CD8-positive, alpha-beta memory T cell (primary cell): ENCODE measurements at regions not wholly inside any gene's neighbourhood (a gene's known extent, or its start where the extent isn't known, plus 50 kb on each side); places are given as distances from the start of the nearest gene placed in this dataset.

Experiments used
- CTCF ChIA-PET: fragments of 350-600 bp; sonication (Branson Sonifier 250); formaldehyde crosslinking; loops from one replicate; lab custom pipeline; 2021; ENCODE audit warnings: antibody characterized with exemption; lab: Charles Lee
- POLR2A ChIA-PET: fragments of 350-600 bp; sonication (Branson Sonifier 250); formaldehyde crosslinking; loops from one replicate; lab custom pipeline; 2021; ENCODE audit warnings: antibody characterized with exemption; lab: Charles Lee
- DNase-seq, 5 donors: peaks; one replicate each; pipeline versions ENCODE4 v3.0.0 to v3.0.0-alpha.2; 2020 to 2022; ENCODE audit warnings: mixed read lengths in 1 of 5
- H3K27ac ChIP-seq: one replicate; pipeline ENCODE4 v1.7.0; 2013; ENCODE audit warnings: low read depth, mild to moderate bottlenecking, low read length, moderate library complexity
- H3K27me3 ChIP-seq: 2 replicates; pipeline ENCODE4 v1.7.0; 2013; ENCODE audit warnings: low read length, mild to moderate bottlenecking; ENCODE audit not compliant: insufficient read depth, poor library complexity, severe bottlenecking
- H3K36me3 ChIP-seq: 2 replicates; pipeline ENCODE4 v1.7.0; 2013; ENCODE audit warnings: mild to moderate bottlenecking, low read length, moderate library complexity; ENCODE audit not compliant: insufficient read depth
- H3K4me1 ChIP-seq: 2 replicates; pipeline ENCODE4 v1.7.0; 2013; ENCODE audit warnings: mild to moderate bottlenecking, low read length, moderate library complexity; ENCODE audit not compliant: insufficient read depth
- H3K4me3 ChIP-seq: 2 replicates; pipeline ENCODE4 v1.7.0; 2013; ENCODE audit warnings: mild to moderate bottlenecking, low read length
- H3K9me3 ChIP-seq: 2 replicates; pipeline ENCODE4 v1.7.0; 2013; ENCODE audit warnings: mild to moderate bottlenecking, low read length
- H3K27ac Mint-ChIP-seq, 8 donors: one replicate each; pipeline ENCODE4 v1.8.0; 2020 to 2021; ENCODE audit warnings: mixed read lengths in 8 of 8, mild to moderate bottlenecking in 6 of 8, inconsistent platforms in 3 of 8, moderate library complexity in 3 of 8
- H3K27me3 Mint-ChIP-seq, 2 donors: one replicate each; pipeline ENCODE4 v1.8.0; 2020 to 2021; ENCODE audit warnings: mixed read lengths in 2 of 2, mild to moderate bottlenecking in 1 of 2, moderate library complexity in 1 of 2
- H3K36me3 Mint-ChIP-seq, 3 donors: one replicate each; pipeline ENCODE4 v1.8.0; 2020 to 2021; ENCODE audit warnings: mixed read lengths in 3 of 3, inconsistent platforms in 1 of 3, mild to moderate bottlenecking in 1 of 3
- H3K4me1 Mint-ChIP-seq, 3 donors: one replicate each; pipeline ENCODE4 v1.8.0; 2020 to 2021; ENCODE audit warnings: mixed read lengths in 3 of 3, inconsistent platforms in 1 of 3, mild to moderate bottlenecking in 1 of 3
- H3K4me3 Mint-ChIP-seq, 7 donors: one replicate each; pipeline ENCODE4 v1.8.0; 2020 to 2021; ENCODE audit warnings: mixed read lengths in 7 of 7, mild to moderate bottlenecking in 6 of 7, moderate library complexity in 4 of 7, inconsistent platforms in 2 of 7
- H3K9me3 Mint-ChIP-seq, 5 donors: one replicate each; pipeline ENCODE4 v1.8.0; 2020 to 2022; ENCODE audit warnings: mixed read lengths in 5 of 5, mild to moderate bottlenecking in 3 of 5, moderate library complexity in 2 of 5, inconsistent platforms in 1 of 5

DNA sequence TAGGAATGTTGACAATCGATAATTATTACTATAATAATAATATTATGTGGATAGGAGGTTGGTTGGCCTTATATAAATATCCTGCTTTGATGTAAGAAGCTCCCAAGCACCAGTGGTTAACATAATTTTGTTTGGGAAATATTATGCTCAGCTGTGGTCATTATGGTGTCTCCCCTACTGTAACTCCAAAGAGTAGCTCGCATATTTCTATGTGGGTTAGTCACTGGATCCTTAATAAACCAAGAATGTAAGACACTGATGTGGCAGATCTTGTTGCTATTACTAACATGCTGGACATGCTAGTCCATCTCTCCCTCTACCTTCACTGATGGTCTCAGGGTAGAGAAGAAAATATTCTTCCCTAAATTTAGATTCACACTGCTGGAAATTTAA is 79.2 kb upstream of the RALGPS2 start:
- H3K36me3 ChIP-seq: no peaks in the 10 kb centered on the region
- Mint-ChIP-seq H3K4me1 (no peaks in the 10 kb centered on the region), H3K27me3 (peaks cover 6 to 17% of the 10 kb centered on the region in 2 donors), H3K36me3 (no peaks in the 10 kb centered on the region), H3K9me3 (peaks cover 0 to 8% (median 0%) of the 10 kb centered on the region in 5 donors), H3K4me3 (no peak overlapping the region), H3K27ac (no peak overlapping the region)
- ChIA-PET POLR2A (no interaction called here), CTCF (no interaction called here)
- H3K27ac ChIP-seq: no peak overlapping the region
- no peak overlapping the region for H3K4me3 ChIP-seq
- no peaks in the 10 kb centered on the region for H3K4me1 ChIP-seq
- no peaks in the 10 kb centered on the region for H3K9me3 ChIP-seq
- no peak for DNase-seq
- no peaks in the 10 kb centered on the region for H3K27me3 ChIP-seq

DNA sequence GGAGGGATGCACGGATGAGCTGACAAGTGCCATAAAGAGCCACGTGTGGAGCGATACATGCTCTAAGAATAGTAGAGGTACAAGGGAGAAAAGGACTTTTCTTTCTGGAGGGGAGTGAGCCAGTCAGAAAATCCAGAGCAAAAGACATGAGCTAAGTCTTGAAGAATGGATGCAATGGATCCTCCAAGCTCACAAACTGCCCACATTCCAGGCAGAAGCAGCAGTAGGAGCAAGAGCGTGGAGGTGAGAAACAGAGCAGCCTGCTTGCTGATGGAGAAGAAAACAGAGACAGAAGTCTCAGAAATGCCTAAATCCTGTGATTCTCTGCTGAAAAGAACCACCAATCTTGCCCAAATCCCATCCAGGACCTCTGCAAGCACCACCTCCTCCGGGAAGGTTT is 78.2 kb upstream of the RALGPS2 start:
- Histone ChIP-seq H3K4me1 (no peaks in the 10 kb centered on the region), H3K36me3 (no peaks in the 10 kb centered on the region), H3K27ac (no peak overlapping the region), H3K9me3 (no peaks in the 10 kb centered on the region), H3K4me3 (no peak overlapping the region), H3K27me3 (no peaks in the 10 kb centered on the region)
- Mint-ChIP-seq H3K27me3 (peaks cover 7 to 26% of the 10 kb centered on the region in 2 donors), H3K36me3 (no peaks in the 10 kb centered on the region), H3K27ac (no peak overlapping the region), H3K4me3 (no peak overlapping the region), H3K9me3 (peaks cover 0 to 14% (median 0%) of the 10 kb centered on the region in 5 donors), H3K4me1 (no peaks in the 10 kb centered on the region)
- POLR2A ChIA-PET: no interaction called here
- CTCF ChIA-PET: no interaction called here
- DNase-seq: no peak

DNA sequence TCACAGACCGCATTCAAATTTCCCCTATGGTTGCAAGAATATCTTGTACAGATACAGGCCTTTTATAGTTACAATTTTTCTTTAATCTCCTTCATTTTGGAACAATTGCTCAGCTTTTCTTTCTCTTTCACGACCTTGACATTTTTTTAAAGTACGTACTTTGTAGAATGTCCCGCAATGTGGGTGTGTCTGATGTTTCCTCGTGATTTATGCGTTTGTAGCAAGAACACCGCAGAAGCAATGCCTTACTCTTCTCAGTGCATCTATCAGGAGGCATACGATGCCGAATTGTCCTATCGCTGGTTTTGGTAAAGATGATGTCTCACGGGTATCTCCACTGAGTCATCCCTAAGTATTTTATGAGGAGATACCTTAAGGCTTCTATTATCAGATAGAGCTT is 76.9 kb upstream of the RALGPS2 start:
- Mint-ChIP-seq H3K9me3 (peaks cover 0 to 14% (median 0%) of the 10 kb centered on the region in 5 donors), H3K4me1 (no peaks in the 10 kb centered on the region), H3K27me3 (peaks cover 7 to 26% of the 10 kb centered on the region in 2 donors), H3K27ac (no peak overlapping the region), H3K4me3 (no peak overlapping the region), H3K36me3 (no peaks in the 10 kb centered on the region)
- Histone ChIP-seq H3K4me3 (no peak overlapping the region), H3K4me1 (no peaks in the 10 kb centered on the region), H3K27ac (no peak overlapping the region), H3K36me3 (no peaks in the 10 kb centered on the region), H3K9me3 (no peaks in the 10 kb centered on the region), H3K27me3 (no peaks in the 10 kb centered on the region)
- no peak for DNase-seq
- ChIA-PET CTCF (no interaction called here), POLR2A (no interaction called here)

DNA sequence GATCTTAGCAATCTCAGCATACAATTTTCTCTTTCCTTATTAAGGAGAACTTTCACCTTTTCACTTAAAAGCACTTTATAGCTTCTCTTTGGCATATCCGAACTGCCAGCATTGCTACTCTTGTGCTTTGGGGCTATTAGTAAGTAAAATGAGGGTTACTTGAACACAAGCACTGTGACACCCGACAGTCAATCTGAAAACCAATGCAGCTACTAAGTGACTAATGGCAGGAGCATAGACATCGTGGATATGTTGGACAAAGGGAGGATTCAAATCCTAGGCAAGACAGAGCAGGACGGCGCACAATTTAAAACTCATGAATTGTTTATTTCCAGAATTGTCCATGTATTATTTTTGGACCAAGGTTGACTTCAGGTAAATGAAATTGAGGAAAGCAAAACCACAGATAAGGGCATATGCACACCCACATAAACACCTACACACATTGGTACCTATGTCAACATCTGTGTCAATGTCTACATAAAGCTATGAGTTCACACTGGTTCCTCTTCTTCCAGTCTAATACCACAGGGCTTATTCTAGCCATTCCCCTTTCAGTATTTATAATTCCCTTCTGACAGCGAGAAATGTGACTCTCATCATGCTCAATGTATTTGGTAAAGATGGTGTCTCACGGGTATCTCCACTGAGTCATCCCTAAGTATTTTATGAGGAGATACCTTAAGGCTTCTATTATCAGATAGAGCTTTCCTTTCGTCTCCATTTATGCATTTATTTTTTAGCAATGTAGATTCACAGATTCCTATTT is 75.3 kb upstream of the RALGPS2 start:
- CTCF ChIA-PET: no interaction called here
- H3K27me3 Mint-ChIP-seq: peaks cover 7 to 26% of the 10 kb centered on the region in 2 donors

DNA sequence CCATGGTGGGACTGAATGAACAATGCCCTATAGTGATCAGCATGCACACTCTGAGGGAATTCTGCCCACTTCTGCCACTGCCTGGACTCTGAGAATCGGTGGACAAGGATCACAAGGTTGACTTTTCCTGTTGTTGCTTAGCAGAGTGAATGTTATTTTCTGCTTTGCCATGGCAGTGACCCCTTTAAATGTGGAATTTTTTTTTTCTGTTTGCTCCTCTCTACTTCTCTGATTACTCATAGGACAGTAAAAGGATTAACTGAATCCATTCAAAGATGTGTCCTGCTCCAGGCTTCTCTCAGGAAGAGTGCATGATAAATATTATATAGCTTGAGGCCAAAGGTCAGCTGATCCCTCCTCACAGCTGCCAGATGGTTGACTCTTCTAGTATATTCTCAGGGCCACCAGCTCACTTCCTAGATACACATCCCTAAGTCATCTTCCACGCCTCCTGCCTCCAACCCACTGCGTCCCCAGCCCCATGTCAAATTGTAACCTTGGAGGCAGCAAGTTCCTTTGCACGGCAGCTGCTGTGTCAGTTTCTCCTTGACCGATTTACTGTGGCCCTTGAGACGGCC is 74.0 kb upstream of the RALGPS2 start:
- H3K4me1 Mint-ChIP-seq: no peaks in the 10 kb centered on the region
- CTCF ChIA-PET: no interaction called here

More for the DNA sequence above, 75.3 kb upstream of the RALGPS2 start:
- Mint-ChIP-seq H3K4me3 (no peak overlapping the region), H3K36me3 (no peaks in the 10 kb centered on the region), H3K9me3 (peaks cover 0 to 14% (median 0%) of the 10 kb centered on the region in 5 donors), H3K27ac (no peak overlapping the region), H3K4me1 (no peaks in the 10 kb centered on the region)
- Histone ChIP-seq H3K36me3 (no peaks in the 10 kb centered on the region), H3K9me3 (no peaks in the 10 kb centered on the region), H3K4me3 (no peak overlapping the region), H3K27ac (no peak overlapping the region), H3K27me3 (no peaks in the 10 kb centered on the region), H3K4me1 (no peaks in the 10 kb centered on the region)
- POLR2A ChIA-PET: no interaction called here
- DNase-seq: no peak

DNA sequence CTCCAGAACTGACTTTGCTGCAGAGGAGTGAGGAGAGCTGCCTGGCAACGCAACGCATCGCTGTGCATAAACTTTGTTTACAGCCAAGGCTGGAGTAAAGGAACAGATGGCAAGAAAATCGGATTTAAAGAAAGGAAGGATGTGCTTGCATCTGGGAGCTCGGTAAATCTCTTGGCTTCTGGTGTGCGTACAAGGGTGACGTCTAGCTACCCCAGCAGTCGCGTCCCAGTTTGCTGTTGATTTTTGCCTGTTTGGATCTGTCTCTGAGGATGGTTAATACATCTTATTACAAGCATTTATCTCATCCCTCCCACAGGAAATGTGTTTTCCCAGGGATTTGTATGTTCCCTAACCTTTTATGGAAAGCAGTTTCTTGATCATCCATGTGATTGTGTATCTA is 73.3 kb upstream of the RALGPS2 start:
- Mint-ChIP-seq H3K36me3 (no peaks in the 10 kb centered on the region), H3K27me3 (peaks cover 7 to 24% of the 10 kb centered on the region in 2 donors), H3K4me3 (no peak overlapping the region), H3K27ac (no peak overlapping the region), H3K9me3 (peaks cover 0 to 14% (median 0%) of the 10 kb centered on the region in 5 donors), H3K4me1 (no peaks in the 10 kb centered on the region)
- ChIA-PET CTCF (no interaction called here), POLR2A (no interaction called here)
- Histone ChIP-seq H3K27ac (no peak overlapping the region), H3K36me3 (no peaks in the 10 kb centered on the region), H3K4me1 (no peaks in the 10 kb centered on the region), H3K9me3 (no peaks in the 10 kb centered on the region), H3K4me3 (no peak overlapping the region), H3K27me3 (no peaks in the 10 kb centered on the region)
- no peak for DNase-seq

More for the DNA sequence above, 74.0 kb upstream of the RALGPS2 start:
- POLR2A ChIA-PET: no interaction called here
- DNase-seq: no peak
- Histone ChIP-seq H3K9me3 (no peaks in the 10 kb centered on the region), H3K27ac (no peak overlapping the region), H3K4me1 (no peaks in the 10 kb centered on the region), H3K27me3 (no peaks in the 10 kb centered on the region), H3K4me3 (no peak overlapping the region), H3K36me3 (no peaks in the 10 kb centered on the region)
- Mint-ChIP-seq H3K36me3 (no peaks in the 10 kb centered on the region), H3K27ac (no peak overlapping the region), H3K27me3 (peaks cover 7 to 26% of the 10 kb centered on the region in 2 donors), H3K4me3 (no peak overlapping the region), H3K9me3 (peaks cover 0 to 14% (median 0%) of the 10 kb centered on the region in 5 donors)

DNA sequence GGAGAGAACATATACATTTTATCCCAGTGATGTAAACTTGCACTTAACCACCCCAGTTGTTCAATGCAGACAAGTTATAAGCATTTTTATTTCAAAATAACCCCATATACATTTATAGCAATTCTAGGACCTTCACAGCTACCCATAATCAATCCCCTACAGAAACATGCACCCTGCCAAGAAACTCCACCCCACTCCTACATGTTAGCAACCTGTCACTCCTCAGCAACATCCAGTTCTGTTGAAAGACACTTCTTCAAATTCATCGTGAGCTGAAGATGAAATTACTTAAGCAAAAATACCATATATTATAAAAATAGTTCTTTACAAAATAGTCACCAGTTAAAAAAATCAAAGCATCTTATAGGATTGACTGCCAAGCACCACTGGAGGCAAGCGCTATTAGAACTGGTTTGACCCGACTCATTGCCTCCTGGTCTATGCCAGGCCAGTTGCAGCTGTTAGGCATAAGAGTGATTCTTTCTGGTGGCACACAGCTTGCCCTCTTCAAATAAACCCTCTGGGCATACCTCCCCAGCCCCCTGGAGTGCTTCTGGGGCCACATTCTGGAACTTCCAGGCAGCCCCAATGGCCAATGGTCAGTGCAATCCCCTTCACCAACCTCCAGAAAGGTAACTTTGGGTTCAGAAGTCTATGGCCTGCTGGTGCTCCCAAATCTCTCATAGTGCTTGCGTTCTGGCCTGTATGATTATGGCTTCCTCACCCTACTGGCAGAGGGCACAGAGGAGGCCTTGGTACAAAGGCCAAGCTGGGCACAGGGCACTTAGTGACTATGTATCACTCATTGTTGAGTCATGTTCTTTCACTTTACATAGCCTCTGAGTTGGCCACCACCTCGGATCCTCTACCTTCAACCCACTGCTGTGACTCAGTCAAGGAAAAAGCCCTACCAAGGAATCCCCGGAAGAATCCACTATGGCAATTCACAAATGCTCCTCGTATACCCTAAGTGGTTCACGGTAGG is 72.2 kb upstream of the RALGPS2 start:
- H3K27ac Mint-ChIP-seq: no peak overlapping the region
- no peaks in the 10 kb centered on the region for H3K4me1 Mint-ChIP-seq
- peaks cover 0 to 13% (median 0%) of the 10 kb centered on the region in 5 donors for H3K9me3 Mint-ChIP-seq
- Histone ChIP-seq H3K4me1 (no peaks in the 10 kb centered on the region), H3K27ac (no peak overlapping the region), H3K4me3 (no peak overlapping the region), H3K36me3 (no peaks in the 10 kb centered on the region), H3K9me3 (no peaks in the 10 kb centered on the region), H3K27me3 (no peaks in the 10 kb centered on the region)
- H3K4me3 Mint-ChIP-seq: no peak overlapping the region
- peaks cover 7 to 21% of the 10 kb centered on the region in 2 donors for H3K27me3 Mint-ChIP-seq
- CTCF ChIA-PET: no interaction called here
- POLR2A ChIA-PET: no interaction called here
- H3K36me3 Mint-ChIP-seq: no peaks in the 10 kb centered on the region
- no peak for DNase-seq

DNA sequence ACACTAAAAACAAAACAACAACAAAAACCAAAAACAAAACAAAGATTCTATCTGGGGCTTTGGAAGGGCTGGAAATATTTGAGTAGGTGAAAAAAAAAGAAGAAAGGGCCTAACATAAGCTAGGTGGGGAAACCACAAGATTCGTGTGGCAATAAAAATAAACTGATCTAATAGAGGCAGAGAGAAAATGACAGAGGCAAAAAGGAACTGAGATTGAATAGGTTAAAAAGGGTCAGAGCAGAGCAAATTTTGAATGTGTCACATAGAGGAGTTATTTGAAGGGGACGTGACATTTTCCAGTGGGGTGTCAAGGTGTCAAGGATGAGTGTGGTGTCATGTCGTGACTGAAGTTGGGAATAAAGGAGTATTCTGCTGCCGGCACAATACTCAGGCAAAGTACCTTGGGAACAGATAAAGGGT is 65.2 kb upstream of the RALGPS2 start:
- Mint-ChIP-seq H3K36me3 (no peaks in the 10 kb centered on the region), H3K9me3 (peaks cover 0 to 2% (median 0%) of the 10 kb centered on the region in 5 donors), H3K4me1 (no peaks in the 10 kb centered on the region), H3K4me3 (no peak overlapping the region), H3K27ac (no peak overlapping the region), H3K27me3 (peaks cover 3 to 19% of the 10 kb centered on the region in 2 donors)
- no peak overlapping the region for H3K4me3 ChIP-seq
- no peaks in the 10 kb centered on the region for H3K27me3 ChIP-seq
- POLR2A ChIA-PET: no interaction called here
- no peaks in the 10 kb centered on the region for H3K9me3 ChIP-seq
- H3K36me3 ChIP-seq: no peaks in the 10 kb centered on the region
- H3K27ac ChIP-seq: no peak overlapping the region
- CTCF ChIA-PET: no interaction called here
- no peak for DNase-seq
- H3K4me1 ChIP-seq: no peaks in the 10 kb centered on the region
